DMS 273 treated with DMSO at 0.1 percent for 48 hours (cell line): ENCODE measurements at regions not wholly inside any gene's neighbourhood (a gene's known extent, or its start where the extent isn't known, plus 50 kb on each side); places are given as distances from the start of the nearest gene placed in this dataset.
"Not testable (repeated sequence)": the region's sequence is repeated elsewhere in the genome, so short reads cannot be mapped to it uniquely, and the experiment has no call there.

Experiments used
- DNase-seq: peaks from one replicate; lab custom pipeline; 2025; lab: John Stamatoyannopoulos, UW

- DNase-seq = no peak
Measured at GRCh38 chr14:98186140-98186539, 1085.9 kb downstream of the BCL11B start.

DNA sequence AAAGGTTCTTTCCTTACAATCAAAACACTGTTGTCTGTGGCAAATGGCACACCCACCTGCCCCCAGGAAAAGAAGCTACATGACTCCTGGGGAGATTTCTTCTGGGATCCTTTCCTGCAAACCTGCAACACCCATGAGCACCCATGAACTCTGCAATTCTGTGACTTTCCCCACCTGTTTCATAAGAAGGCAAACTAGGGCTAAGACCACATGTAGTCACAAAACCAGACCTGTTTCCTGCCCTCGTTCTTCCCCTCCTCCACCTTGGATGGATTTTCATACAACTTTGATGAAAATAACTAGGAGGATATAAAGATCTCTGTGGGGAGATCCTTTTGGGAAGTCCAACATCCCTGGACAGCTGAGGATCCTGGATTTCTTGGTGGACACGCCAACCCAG is 1084.7 kb downstream of the BCL11B start:
- no peak for DNase-seq

DNA sequence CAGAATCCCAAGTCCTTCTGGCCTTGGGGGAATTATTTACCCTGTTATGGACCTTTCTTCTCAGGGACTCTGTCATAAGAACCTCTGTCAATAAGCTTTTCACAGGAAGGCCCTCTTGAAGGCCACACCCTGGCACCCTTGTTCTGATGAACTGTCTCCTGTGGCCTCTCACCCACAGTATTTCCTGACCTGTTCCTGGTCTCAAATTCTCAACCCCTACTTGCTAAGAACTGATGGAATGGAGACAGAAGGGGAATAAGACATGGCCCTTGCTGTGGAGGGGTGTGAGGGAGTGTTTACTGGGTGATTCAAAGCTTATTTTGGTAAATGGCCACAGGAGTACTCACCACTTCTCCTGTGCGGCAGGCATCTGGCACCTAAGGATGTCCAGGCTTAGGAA is 1082.9 kb downstream of the BCL11B start:
- no peak for DNase-seq

- no peak for DNase-seq
Measured at GRCh38 chr14:98189511-98189910, 1082.5 kb downstream of the BCL11B start.

- no peak for DNase-seq
Measured at GRCh38 chr14:98189944-98190343, 1082.1 kb downstream of the BCL11B start.

- no peak for DNase-seq
Measured at GRCh38 chr14:98192946-98193345, 1079.1 kb downstream of the BCL11B start.

DNA sequence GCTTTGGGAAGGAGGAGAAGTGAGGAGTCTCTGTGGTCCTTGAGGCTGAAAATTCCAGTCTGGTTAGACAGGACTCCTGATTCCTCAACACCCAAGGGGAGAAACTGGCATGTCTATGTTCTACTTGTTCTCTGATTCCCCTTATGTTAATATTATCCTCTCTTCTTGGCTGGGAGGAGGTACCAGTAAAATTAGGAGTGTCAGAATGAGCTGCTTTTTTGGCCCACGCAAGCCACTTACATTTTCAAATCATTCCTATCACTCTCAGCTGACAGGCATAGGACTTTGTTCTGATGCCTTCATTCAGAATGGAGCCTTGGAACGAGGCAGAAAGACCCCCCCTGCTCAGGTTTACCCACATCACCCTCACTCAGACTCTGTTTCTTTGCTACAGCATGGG is 1077.2 kb downstream of the BCL11B start:
- DNase-seq = no peak

- DNase-seq = no peak
Measured at GRCh38 chr14:98195256-98195655, 1076.7 kb downstream of the BCL11B start.

DNA sequence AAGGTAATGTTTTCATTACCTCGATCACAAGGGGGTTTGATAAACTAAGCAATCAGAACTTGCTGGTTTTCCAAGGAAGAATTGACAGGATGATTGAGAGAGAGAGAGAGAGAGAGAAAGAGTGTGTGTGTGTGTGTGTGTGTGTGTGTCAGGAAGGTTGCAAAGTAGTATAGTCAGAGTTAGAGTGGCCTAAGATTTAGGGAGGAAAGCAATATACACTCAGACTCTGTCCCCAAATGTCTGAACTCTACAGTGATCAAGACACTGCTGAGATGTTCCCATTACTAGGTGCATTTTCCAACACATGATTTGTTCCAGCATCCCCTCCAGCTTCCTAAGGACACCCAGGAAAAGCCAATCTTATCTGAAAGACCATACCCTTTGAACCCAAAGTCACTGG is 1074.1 kb downstream of the BCL11B start:
- no peak for DNase-seq

DNA sequence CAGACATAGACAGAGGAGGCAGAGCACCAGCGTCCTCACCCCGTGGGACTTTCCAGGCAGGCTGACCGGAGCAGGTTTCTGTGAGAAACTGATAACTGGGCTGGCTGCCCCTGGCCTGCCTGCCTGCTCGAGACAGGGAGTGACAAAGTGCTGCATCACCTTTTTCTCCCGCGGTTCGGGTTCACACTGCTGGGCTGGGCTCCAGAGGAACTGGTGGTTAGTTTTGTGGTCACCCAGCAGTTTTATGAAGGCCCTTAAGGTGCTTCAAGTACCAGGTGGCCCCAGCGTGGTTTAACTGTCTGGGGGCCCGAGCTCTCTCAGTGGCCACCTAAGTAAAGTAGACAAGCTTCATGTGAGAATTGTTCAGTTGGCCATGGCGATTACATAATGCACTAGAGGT is 1073.6 kb downstream of the BCL11B start:
- no peak for DNase-seq

DNA sequence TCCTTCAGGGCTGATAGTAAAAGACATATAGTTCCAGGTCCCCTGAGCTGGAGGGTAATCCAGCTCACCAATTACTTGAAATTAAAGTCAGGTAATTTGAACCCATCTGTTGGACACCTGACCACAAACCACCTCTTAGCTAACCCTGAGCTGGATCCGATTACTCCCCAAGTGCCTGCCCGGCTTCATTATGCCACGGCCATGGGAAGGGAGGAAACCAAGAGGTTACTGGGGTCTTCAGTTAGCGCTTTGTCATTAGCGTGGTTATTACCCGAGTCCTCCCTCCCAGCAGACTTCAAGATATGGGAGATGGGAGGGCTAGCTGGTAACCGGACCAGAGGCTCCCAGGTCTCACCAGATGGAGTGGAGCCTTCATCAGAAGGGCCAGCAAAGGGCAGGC is 1071.4 kb downstream of the BCL11B start:
- no peak for DNase-seq

- no peak for DNase-seq
Measured at GRCh38 chr14:98203421-98203820, 1068.6 kb downstream of the BCL11B start.

DNA sequence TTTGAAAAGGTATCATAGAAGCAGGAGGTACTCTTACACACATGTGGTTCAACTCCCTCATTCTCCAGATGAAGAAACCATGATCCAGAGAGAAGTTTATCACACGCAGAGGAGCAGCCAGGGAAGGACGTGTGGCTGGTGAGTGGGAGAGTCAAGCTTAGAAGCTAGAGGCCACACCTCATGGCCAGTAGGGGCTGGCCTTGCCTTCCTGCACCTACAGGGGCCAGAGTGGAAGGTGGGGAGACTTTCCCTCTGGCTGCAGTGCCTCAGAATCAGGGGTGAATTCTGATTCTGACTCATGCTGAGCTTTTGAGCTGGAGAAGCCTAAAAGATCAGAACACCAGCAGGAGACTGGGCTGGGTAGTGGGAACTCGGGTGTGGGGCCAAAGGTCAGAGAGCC is 1067.9 kb downstream of the BCL11B start:
- no peak for DNase-seq

DNA sequence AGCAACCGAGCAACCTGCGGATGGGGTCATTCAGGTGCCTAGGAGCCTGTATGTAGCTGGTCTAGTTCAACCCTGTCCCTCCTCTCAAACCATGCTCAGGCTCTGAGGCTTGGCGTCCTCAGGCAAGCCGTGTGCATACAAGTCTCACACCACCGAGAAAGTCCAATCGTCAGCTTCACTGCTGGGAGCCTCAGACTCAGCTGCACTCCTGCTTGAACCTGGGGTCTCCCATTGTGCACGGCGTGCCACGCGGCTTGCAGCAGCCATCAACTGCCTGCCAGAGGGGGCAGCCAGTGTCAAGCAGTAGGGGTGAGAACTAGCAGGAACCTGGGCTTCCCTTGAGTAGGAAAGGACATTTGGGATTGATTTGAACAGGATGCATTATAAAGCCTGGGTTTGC is 1064.6 kb downstream of the BCL11B start:
- DNase-seq = no peak

DNA sequence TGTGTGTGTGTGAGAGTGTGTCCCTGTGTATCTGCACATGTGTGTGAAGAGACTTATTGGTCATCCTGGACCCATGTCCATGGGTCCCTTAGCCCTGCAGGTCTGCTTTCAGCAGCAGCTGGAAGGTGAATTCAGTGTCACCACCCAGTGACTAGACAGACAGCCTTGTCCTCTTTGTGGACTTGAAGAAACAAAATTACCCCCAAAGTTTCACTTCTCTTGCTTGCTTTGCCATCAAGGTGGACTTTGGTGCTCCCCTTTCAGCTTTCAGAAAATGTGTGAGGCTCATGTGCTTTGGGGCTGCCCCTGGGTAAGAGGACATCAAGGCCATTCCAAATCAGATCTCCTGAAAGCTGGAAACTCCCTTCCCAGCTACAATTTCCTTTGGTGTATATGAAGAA is 1063.8 kb downstream of the BCL11B start:
- DNase-seq = no peak

GRCh38 chr14:98208943-98209342 is 1063.1 kb downstream of the BCL11B start:
- no peak for DNase-seq

DNA sequence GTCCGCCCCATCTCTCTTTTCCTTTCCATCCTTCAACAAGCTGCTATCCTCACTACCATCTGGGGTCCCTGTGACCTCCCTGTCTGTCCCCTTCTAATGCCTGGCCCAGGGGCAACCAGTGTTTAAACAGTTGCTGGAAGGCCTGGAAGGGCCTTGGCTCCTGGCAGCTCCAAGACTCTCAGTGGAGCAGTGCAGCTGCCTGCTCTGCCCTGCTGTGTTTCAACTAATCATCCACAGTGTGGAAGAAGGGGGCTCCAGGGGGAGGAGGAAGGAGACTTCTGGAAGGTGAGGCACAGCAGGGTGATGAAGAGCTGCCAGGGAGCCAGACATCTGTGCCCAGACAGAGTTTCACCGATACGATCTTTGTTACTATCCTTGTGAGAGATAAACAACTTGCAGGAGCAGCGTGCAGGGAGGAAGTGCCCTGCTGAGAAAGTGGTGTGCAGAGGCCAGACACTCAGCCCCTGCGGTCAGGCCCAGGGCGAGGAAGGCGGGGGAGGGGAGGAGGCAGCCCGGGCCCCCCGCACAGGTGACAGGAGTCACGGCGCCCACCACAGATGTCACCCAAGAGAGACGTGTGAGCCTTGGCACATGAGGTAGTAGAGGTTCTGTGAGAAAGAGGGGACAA is 1061.8 kb downstream of the BCL11B start:
- no peak for DNase-seq

- no peak for DNase-seq
Measured at GRCh38 chr14:98217530-98217929, 1054.5 kb downstream of the BCL11B start.

- DNase-seq = no peak
Measured at GRCh38 chr14:98218218-98218617, 1053.8 kb downstream of the BCL11B start.

DNA sequence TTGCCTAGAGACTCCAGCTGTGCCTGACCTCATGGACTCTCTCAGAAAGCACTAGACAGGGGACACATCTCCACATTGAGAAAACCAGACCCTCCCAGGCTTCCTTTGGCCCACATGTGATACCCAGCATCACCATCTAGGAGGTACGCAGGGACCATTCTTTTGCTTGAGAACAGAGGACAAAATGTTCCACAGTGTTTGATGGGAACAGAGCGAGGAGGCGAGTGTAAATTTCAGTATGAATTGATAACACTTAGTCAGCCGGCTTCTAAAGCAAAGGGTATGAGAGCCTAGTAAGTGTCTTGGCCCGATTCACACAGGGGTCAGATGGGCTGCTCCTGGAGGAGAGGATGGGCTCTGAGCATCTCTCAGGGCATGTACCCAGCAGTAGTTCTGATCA is 1052.4 kb downstream of the BCL11B start:
- no peak for DNase-seq

DNA sequence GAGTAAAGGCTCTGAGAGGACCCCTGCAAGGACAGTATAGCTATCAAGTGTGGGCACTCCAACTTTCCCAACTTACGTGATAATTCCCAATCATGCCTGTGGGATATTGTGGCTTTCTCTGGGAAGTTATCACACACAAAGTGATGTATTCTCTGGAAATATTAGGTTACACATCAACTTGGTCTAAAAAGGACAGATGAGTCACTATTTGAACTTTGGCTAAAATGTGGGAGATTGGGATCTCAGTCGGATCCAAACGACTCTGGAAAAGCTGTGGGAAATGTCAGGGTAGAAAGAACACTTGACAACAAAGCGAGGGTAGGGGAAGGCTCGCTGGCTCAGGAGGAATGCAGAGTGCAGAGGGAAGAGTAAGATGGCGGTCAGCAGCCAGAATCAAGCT is 1048.9 kb downstream of the BCL11B start:
- no peak for DNase-seq

DNA sequence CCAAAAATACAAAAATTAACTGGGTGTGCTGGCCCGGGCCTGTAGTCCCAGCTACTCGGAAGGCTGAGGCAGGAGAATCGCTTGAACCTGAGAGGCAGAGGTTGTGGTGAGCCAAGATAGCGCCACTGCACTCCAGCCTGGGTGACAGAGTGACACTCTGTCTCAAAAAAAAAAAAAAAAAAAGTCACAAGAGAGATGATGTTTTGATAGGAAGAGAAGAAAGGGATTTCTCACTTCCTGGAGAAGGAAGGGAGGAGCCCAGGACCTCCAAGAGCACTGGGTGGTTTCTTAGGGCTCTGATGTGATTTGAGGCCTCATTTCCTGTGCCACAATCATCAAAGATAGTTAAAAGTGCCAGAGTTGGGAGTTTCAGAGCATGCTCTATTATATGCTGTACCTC is 1048.3 kb downstream of the BCL11B start:
- not testable (repeated sequence) for DNase-seq

DNA sequence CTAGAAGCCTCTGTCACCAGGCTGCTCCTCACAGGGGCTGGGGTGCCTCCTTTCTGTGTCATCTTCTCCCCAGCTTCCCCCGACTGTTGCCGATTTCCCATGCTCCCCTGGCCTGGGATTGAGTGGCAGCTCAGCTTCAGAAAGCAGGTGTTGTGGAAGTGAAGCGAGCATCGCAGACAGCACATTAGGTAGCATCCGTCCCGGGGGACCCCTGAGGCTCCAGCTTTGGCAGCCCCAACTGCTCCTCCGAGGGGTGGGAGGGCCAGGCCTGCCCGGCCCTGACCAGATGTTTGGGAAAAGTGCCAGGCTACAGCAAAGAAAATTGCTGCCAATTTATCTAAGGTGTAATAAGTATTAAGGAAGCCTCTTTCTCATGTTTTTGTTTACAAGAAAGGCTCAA is 1045.6 kb downstream of the BCL11B start:
- no peak for DNase-seq

DNA sequence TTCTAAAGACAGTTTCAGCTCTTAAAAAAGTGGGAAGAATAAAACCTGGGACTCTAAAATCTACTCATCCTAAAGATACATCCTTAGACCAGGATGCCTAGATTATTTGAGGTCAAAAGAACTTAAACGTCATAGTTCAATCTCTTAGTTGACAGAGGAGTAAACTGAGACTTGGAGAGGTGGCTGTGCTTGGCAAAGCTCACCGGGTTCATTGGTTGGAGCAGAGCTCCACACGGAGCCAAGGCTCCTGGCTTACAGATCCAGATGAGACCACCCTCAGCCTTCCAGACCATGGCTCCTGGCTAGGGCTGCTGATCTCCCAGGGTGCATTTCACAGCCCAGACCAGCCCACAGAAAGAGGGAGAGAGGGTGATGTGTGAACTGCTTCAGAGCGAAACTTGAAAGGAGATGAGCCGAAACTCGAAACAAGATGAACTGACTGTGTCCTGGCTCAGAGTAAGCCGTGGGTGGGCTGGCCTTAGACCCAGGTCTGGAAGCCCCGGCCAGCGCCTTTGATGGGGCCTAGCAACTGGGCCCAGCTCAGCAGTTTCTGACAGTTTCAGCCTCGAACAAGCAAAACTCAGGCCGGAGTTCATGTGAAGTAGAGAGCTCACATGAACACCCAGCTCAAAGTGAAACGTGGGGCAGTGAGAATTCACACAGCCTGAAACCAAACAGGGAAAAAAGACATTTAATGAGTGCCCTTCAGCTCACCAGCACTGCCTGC is 1044.8 kb downstream of the BCL11B start:
- DNase-seq = no peak
